B cell (primary cell): ENCODE measurements at regions not wholly inside any gene's neighbourhood (a gene's known extent, or its start where the extent isn't known, plus 50 kb on each side); places are given as distances from the start of the nearest gene placed in this dataset.

Experiments used
- ATAC-seq: fragments of 200-7000 bp; cut with Tn5 transposase; one replicate; pipeline ENCODE4 v1.10.0; 2021; ENCODE audit warnings: low read depth, mild to moderate bottlenecking, moderate number of reproducible peaks, moderate library complexity
- CTCF ChIA-PET: fragments of 350-600 bp; sonication (Branson Sonifier 250); formaldehyde crosslinking; loops from one replicate; lab custom pipeline; 2021; ENCODE audit warnings: antibody characterized with exemption, inconsistent platforms; lab: Charles Lee
- POLR2A ChIA-PET: fragments of 350-600 bp; sonication (Branson Sonifier 250); formaldehyde crosslinking; loops from one replicate; lab custom pipeline; 2021; ENCODE audit warnings: antibody characterized with exemption; lab: Charles Lee
- DNase-seq: peaks from one replicate; pipeline ENCODE4 v3.0.0; 2013
- H2AFZ ChIP-seq: 2 replicates; pipeline ENCODE4 v1.6.1; 2012; ENCODE audit warnings: mild to moderate bottlenecking, low read depth, low read length; ENCODE audit not compliant: insufficient read depth, poor library complexity, severe bottlenecking
- H3K27ac ChIP-seq, 2 donors: 1 replicate in 1 of 2; 2 replicates in 1 of 2; pipeline ENCODE4 v1.5.1; 2012 to 2013; ENCODE audit warnings: low read length in 2 of 2, mild to moderate bottlenecking in 2 of 2, moderate library complexity in 1 of 2
- H3K27me3 ChIP-seq, 4 experiments: fragments of 200-600 bp in 1 of 4; sonication (generic) in 1 of 4; replicated peaks in 1 of 4; 1 replicate in 2 of 4; 2 replicates in 2 of 4; pipeline versions ENCODE4 v1.6.1 to v1.7.0; 2013 to 2016; ENCODE audit warnings: low read length in 3 of 4, mild to moderate bottlenecking in 2 of 4, mixed read lengths in 1 of 4, moderate library complexity in 1 of 4; ENCODE audit not compliant: insufficient read depth in 4 of 4, control insufficient read depth in 3 of 4; ENCODE audit errors: control extremely low read depth in 1 of 4
- H3K36me3 ChIP-seq, 2 experiments: replicated peaks in 1 of 2; 1 replicate in 1 of 2; 2 replicates in 1 of 2; pipeline versions ENCODE4 v1.6.1 to v1.7.1; 2013; ENCODE audit warnings: low read length in 1 of 2; ENCODE audit not compliant: insufficient read depth in 2 of 2, control insufficient read depth in 1 of 2; ENCODE audit errors: control extremely low read depth in 1 of 2, extremely low read depth in 1 of 2
- H3K4me1 ChIP-seq, 2 donors: fragments of 200-600 bp in 1 of 2; sonication (generic) in 1 of 2; 1 replicate in 1 of 2; 2 replicates in 1 of 2; pipeline versions ENCODE4 v1.5.1 to v1.6.1; 2013 to 2017; ENCODE audit warnings: low read length in 2 of 2; ENCODE audit not compliant: control insufficient read depth in 2 of 2, insufficient read depth in 2 of 2
- H3K4me2 ChIP-seq: replicated peaks from 2 replicates; pipeline ENCODE3; 2012; ENCODE audit warnings: mild to moderate bottlenecking, low read depth, low read length; ENCODE audit not compliant: poor library complexity, severe bottlenecking
- H3K4me3 ChIP-seq, 5 experiments: fragments of 200-600 bp in 1 of 5; sonication (generic) in 1 of 5; 1 replicate in 3 of 5; 2 replicates in 2 of 5; pipeline versions ENCODE4 v1.5.1 to v1.7.0; 2011 to 2016; ENCODE audit warnings: low read length in 4 of 5, mild to moderate bottlenecking in 4 of 5, low read depth in 2 of 5, control low read depth in 1 of 5, moderate library complexity in 1 of 5; ENCODE audit not compliant: insufficient read depth in 1 of 5; ENCODE audit errors: control extremely low read depth in 1 of 5, extremely low read depth in 1 of 5
- H3K79me2 ChIP-seq: fragments of 200-600 bp; sonication (generic); one replicate; pipeline ENCODE4 v1.6.0; 2016; ENCODE audit warnings: low read length; ENCODE audit not compliant: control insufficient read depth, insufficient read depth
- H3K9ac ChIP-seq: fragments of 200-600 bp; sonication (generic); 2 replicates; pipeline ENCODE4 v1.6.1; 2017; ENCODE audit warnings: mild to moderate bottlenecking, low read length, moderate library complexity
- H3K9me3 ChIP-seq, 3 donors: one replicate each; pipeline versions ENCODE4 v1.6.1 to v1.7.1; 2013; ENCODE audit warnings: low read length in 2 of 3; ENCODE audit not compliant: control insufficient read depth in 2 of 3, insufficient read depth in 1 of 3; ENCODE audit errors: control extremely low read depth in 1 of 3
- H4K20me1 ChIP-seq: 2 replicates; pipeline ENCODE4 v1.6.0; 2012; ENCODE audit warnings: mild to moderate bottlenecking, low read length; ENCODE audit not compliant: insufficient read depth, control insufficient read depth, poor library complexity, severe bottlenecking
- H3K27ac Mint-ChIP-seq: one replicate; pipeline ENCODE4 v1.8.0; 2021; ENCODE audit warnings: mixed read lengths
- H3K27me3 Mint-ChIP-seq: one replicate; pipeline ENCODE4 v1.8.0; 2021; ENCODE audit warnings: mixed read lengths
- H3K4me1 Mint-ChIP-seq: one replicate; pipeline ENCODE4 v1.8.0; 2021; ENCODE audit warnings: mixed read lengths
- H3K4me3 Mint-ChIP-seq: one replicate; pipeline ENCODE4 v1.8.0; 2021; ENCODE audit warnings: mixed read lengths
- H3K9me3 Mint-ChIP-seq: one replicate; pipeline ENCODE4 v1.8.0; 2022; ENCODE audit warnings: mixed read lengths; ENCODE audit not compliant: insufficient read depth
- CTCF ChIP-seq: fragments of 200-600 bp; IDR thresholded peaks from one replicate; pipeline ENCODE4 v1.8.0; 2022; ENCODE audit warnings: antibody characterized with exemption, mild to moderate bottlenecking
- EZH2 ChIP-seq: IDR thresholded peaks from 2 replicates; pipeline ENCODE4 v1.6.1; 2012; ENCODE audit warnings: borderline replicate concordance, low read depth, mild to moderate bottlenecking, moderate library complexity, low read length; ENCODE audit not compliant: insufficient read depth, poor library complexity, severe bottlenecking
- WGBS: methylation state at CpG from one replicate; pipeline ENCODE4 v1.1.5; 2013; ENCODE audit warnings: missing lambda C conversion rate; ENCODE audit not compliant: insufficient coverage; 5-methylcytosine and 5-hydroxymethylcytosine counted together
- intact Hi-C: fragments of 100-400 bp; cut with micrococcal nuclease; formaldehyde crosslinking; loops from one replicate; pipeline ENCODE4 v1.10.0; 2022

DNA sequence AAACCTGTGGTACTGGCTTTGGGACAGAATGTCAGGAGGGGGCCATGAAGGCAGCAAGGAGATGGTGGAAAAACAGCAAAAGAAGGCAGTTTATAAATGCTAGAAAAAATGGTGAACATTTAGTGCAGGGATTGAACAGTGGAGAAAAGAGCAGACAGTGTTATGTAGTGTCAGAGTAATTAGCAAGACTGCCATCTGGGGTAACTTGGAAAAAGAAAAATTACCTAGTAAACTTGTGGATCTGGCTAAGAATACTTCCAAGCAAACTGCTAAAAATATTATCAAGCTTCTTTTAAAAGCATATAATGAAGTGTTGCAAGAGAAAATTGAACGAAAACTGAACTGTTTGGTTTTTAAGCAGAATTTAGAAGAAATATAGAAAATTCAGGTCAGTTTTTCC lies 267.8 kb downstream of the INSIG2 start:
- Histone ChIP-seq H3K9ac (no peak overlapping the region), H3K4me2 (no peak overlapping the region), H4K20me1 (no peaks in the 10 kb centered on the region), H3K27ac (no peak overlapping the region), H3K9me3 (peaks cover 0 to 4% (median 0%) of the 10 kb centered on the region in 3 donors), H3K4me1 (no peaks in the 10 kb centered on the region), H3K79me2 (no peaks in the 10 kb centered on the region), H2AFZ (no peak overlapping the region), H3K36me3 (no peaks in the 10 kb centered on the region), H3K27me3 (no peaks in the 10 kb centered on the region), H3K4me3 (no peak overlapping the region)
- Mint-ChIP-seq H3K9me3 (no peaks in the 10 kb centered on the region), H3K4me3 (no peak overlapping the region), H3K4me1 (no peaks in the 10 kb centered on the region), H3K27me3 (peaks cover 11% of the 10 kb centered on the region), H3K27ac (no peak overlapping the region)
- CTCF ChIA-PET, result no interaction called here
- no peak for TF ChIP-seq CTCF
- TF ChIP-seq EZH2, result no peak
- POLR2A ChIA-PET, result no interaction called here
- DNase-seq (no peak), ATAC-seq (no peak)
- WGBS, result no CpG with 5 or more reads among the region's 1 CpG
- intact Hi-C loops, result no loop called here

- Histone ChIP-seq H3K27ac (no peak overlapping the region), H2AFZ (no peak overlapping the region), H3K4me2 (no peak overlapping the region), H3K9ac (no peak overlapping the region), H3K79me2 (no peaks in the 10 kb centered on the region), H3K4me1 (no peaks in the 10 kb centered on the region), H3K27me3 (no peaks in the 10 kb centered on the region), H3K36me3 (no peaks in the 10 kb centered on the region), H3K4me3 (no peak overlapping the region), H4K20me1 (no peaks in the 10 kb centered on the region), H3K9me3 (peaks cover 0 to 2% (median 0%) of the 10 kb centered on the region in 3 donors)
- ChIA-PET CTCF (no interaction called here), POLR2A (no interaction called here)
- no peak for ATAC-seq
- WGBS, result 56% methylated on average over 1 of the region's 2 CpGs
- Mint-ChIP-seq H3K27ac (no peak overlapping the region), H3K4me3 (no peak overlapping the region), H3K9me3 (peaks cover 4% of the 10 kb centered on the region), H3K27me3 (peaks cover 22% of the 10 kb centered on the region), H3K4me1 (no peaks in the 10 kb centered on the region)
- no peak for DNase-seq
- intact Hi-C loops, result no loop called here
- TF ChIP-seq CTCF (no peak), EZH2 (no peak)
Observed at GRCh38 chr2:118351796-118352195, 263.5 kb downstream of the INSIG2 start.
